Liver (tissue), 8 donors: ENCODE measurements at regions not wholly inside any gene's neighbourhood (a gene's known extent, or its start where the extent isn't known, plus 50 kb on each side); places are given as distances from the start of the nearest gene placed in this dataset.

Experiments
- DNase-seq: peaks from one replicate; pipeline ENCODE4 v3.0.0-alpha.2; 2017; ENCODE audit warnings: low spot score
- H3K27ac ChIP-seq, 2 donors: one replicate each; pipeline ENCODE4 v1.7.0; 2013; ENCODE audit warnings: inconsistent platforms in 2 of 2, low read length in 2 of 2, control low read depth in 1 of 2, low read depth in 1 of 2, mild to moderate bottlenecking in 1 of 2
- H3K27me3 ChIP-seq, 4 donors: one replicate each; pipeline versions ENCODE4 v1.6.1 to v1.7.0; 2013; ENCODE audit warnings: low read length in 3 of 4, inconsistent platforms in 1 of 4, mild to moderate bottlenecking in 1 of 4, moderate library complexity in 1 of 4; ENCODE audit not compliant: control insufficient read depth in 4 of 4, insufficient read depth in 4 of 4
- H3K36me3 ChIP-seq, 4 donors: one replicate each; pipeline versions ENCODE4 v1.6.1 to v1.7.0; 2013; ENCODE audit warnings: low read length in 3 of 4, mild to moderate bottlenecking in 3 of 4, low read depth in 1 of 4, moderate library complexity in 1 of 4; ENCODE audit not compliant: control insufficient read depth in 4 of 4, insufficient read depth in 3 of 4
- H3K4me1 ChIP-seq, 4 donors: one replicate each; pipeline versions ENCODE4 v1.6.1 to v1.7.0; 2013; ENCODE audit warnings: low read length in 3 of 4, mild to moderate bottlenecking in 3 of 4, moderate library complexity in 1 of 4; ENCODE audit not compliant: control insufficient read depth in 4 of 4, insufficient read depth in 4 of 4
- H3K4me3 ChIP-seq, 3 donors: one replicate each; pipeline versions ENCODE4 v1.6.1 to v1.7.0; 2013; ENCODE audit warnings: low read length in 3 of 3, control low read depth in 1 of 3, low read depth in 1 of 3, mild to moderate bottlenecking in 1 of 3
- H3K9ac ChIP-seq, 2 donors: one replicate each; pipeline ENCODE4 v1.7.0; 2013; ENCODE audit warnings: low read length in 2 of 2, mild to moderate bottlenecking in 2 of 2, moderate library complexity in 2 of 2, control low read depth in 1 of 2, low read depth in 1 of 2
- H3K9me3 ChIP-seq, 4 donors: one replicate each; pipeline versions ENCODE4 v1.6.1 to v1.7.0; 2013; ENCODE audit warnings: low read length in 3 of 4; ENCODE audit not compliant: control insufficient read depth in 4 of 4
- EGR1 ChIP-seq, 2 donors: IDR thresholded peaks; 2 replicates each; pipeline ENCODE4 v1.6.1; 2016 to 2018; ENCODE audit warnings: antibody characterized with exemption in 2 of 2, low read depth in 2 of 2
- FOXA1 ChIP-seq: IDR thresholded peaks from 2 replicates; pipeline ENCODE4 v1.6.1; 2016; ENCODE audit warnings: antibody characterized with exemption
- FOXA2 ChIP-seq: IDR thresholded peaks from 2 replicates; pipeline ENCODE4 v1.6.1; 2016; ENCODE audit warnings: antibody characterized with exemption
- GABPA ChIP-seq, 2 donors: IDR thresholded peaks in 1 of 2; conservative IDR thresholded peaks in 1 of 2; 2 replicates each; pipeline ENCODE4 v1.6.1; 2016; ENCODE audit warnings: antibody characterized with exemption in 2 of 2, mild to moderate bottlenecking in 1 of 2, moderate library complexity in 1 of 2
- HNF4A ChIP-seq, 2 donors: conservative IDR thresholded peaks; 2 replicates each; pipeline ENCODE4 v1.6.1; 2016; ENCODE audit warnings: antibody characterized with exemption in 2 of 2, mild to moderate bottlenecking in 2 of 2
- HNF4G ChIP-seq: IDR thresholded peaks from 2 replicates; pipeline ENCODE4 v1.6.1; 2016; ENCODE audit warnings: antibody characterized with exemption
- JUND ChIP-seq, 2 donors: IDR thresholded peaks; 2 replicates each; pipeline ENCODE4 v1.6.1; 2016; ENCODE audit warnings: antibody characterized with exemption in 2 of 2
- NR2F2 ChIP-seq: IDR thresholded peaks from 2 replicates; pipeline ENCODE4 v1.6.1; 2016; ENCODE audit warnings: antibody characterized with exemption
- RAD21 ChIP-seq, 2 donors: IDR thresholded peaks; 2 replicates each; pipeline ENCODE4 v1.6.1; 2016; ENCODE audit warnings: antibody characterized with exemption in 2 of 2, mild to moderate bottlenecking in 2 of 2
- RXRA ChIP-seq, 2 donors: IDR thresholded peaks; 2 replicates each; pipeline ENCODE4 v1.6.1; 2017 to 2018; ENCODE audit warnings: antibody characterized with exemption in 2 of 2, mild to moderate bottlenecking in 1 of 2
- SP1 ChIP-seq: IDR thresholded peaks from 2 replicates; pipeline ENCODE4 v1.6.1; 2018; ENCODE audit warnings: antibody characterized with exemption, mild to moderate bottlenecking
- TAF1 ChIP-seq: conservative IDR thresholded peaks from 2 replicates; pipeline ENCODE4 v1.6.1; 2016; ENCODE audit warnings: antibody characterized with exemption, mild to moderate bottlenecking
- YY1 ChIP-seq: IDR thresholded peaks from 2 replicates; pipeline ENCODE4 v1.6.1; 2016; ENCODE audit warnings: antibody characterized with exemption, mild to moderate bottlenecking
- WGBS: extraction: QIAGEN DNeasy Blood & Tissue Kit; methylation state at CpG from one replicate; pipeline ENCODE4 v1.1.7; 2013; 5-methylcytosine and 5-hydroxymethylcytosine counted together
- TF ChIP-seq, protein P1 (sequence below): IDR thresholded peaks from 2 replicates; pipeline ENCODE4 v1.6.1; 2016; ENCODE audit warnings: antibody characterized with exemption
- TF ChIP-seq, protein P2 (sequence below): IDR thresholded peaks from 2 replicates; pipeline ENCODE4 v1.6.1; 2016; ENCODE audit warnings: antibody characterized with exemption
- TF ChIP-seq, protein P3 (sequence below): fragments of 150-350 bp; IDR thresholded peaks from 2 replicates; pipeline ENCODE4 v1.5.1; 2017; ENCODE audit warnings: improper control_type of control experiment, low read depth, low read length; ENCODE audit not compliant: missing input control
- TF ChIP-seq, protein P4 (sequence below): IDR thresholded peaks from 2 replicates; pipeline ENCODE4 v1.6.1; 2016; ENCODE audit warnings: antibody characterized with exemption
- TF ChIP-seq, protein P5 (sequence below): IDR thresholded peaks from 2 replicates; pipeline ENCODE4 v1.6.1; 2016; ENCODE audit warnings: antibody characterized with exemption, mild to moderate bottlenecking
- donor health status: healthy.
- donor health status: healthy.
- donor health status: healthy.
- donor health status: healthy.
- donor health status: healthy.

DNA sequence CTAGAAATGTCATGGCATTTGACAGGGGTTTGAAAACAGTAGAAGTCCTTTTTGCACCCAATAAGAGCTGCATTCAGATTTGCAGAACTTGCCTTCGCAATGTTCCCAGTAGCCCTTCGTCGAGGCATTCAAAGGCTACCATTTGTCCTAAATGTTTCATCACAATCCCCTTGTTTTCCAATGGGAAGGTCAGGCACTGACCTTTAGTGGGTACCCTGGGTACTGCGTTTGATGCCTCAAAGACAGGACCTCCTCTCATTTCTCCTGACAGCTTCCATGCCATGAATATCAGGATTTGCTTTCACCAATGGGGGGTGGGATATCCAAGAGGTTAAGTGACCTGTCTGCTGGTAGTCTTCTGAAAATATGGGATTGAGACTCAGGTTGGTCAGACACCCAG lies 1063.1 kb downstream of the BCL11B start:
- H3K9me3 ChIP-seq: no peaks in the 10 kb centered on the region
- TF ChIP-seq EGR1 (IDR thresholded peaks at IDR 0.05; ENCODE audit: low read depth in 2 of 2) (no peak), HNF4G (no peak), HNF4A (conservative IDR thresholded peaks at IDR 0.05) (no peak), JUND (IDR thresholded peaks at IDR 0.05) (no peak), TAF1 (no peak), RXRA (IDR thresholded peaks at IDR 0.05) (no peak), FOXA2 (no peak), YY1 (no peak), RAD21 (IDR thresholded peaks at IDR 0.05) (no peak), SP1 (no peak), GABPA (IDR thresholded peaks at IDR 0.05 in 1 of 2, conservative IDR thresholded peaks at IDR 0.05 in 1 of 2) (no peak), FOXA1 (no peak), NR2F2 (no peak)
- TF ChIP-seq, protein P1, sequence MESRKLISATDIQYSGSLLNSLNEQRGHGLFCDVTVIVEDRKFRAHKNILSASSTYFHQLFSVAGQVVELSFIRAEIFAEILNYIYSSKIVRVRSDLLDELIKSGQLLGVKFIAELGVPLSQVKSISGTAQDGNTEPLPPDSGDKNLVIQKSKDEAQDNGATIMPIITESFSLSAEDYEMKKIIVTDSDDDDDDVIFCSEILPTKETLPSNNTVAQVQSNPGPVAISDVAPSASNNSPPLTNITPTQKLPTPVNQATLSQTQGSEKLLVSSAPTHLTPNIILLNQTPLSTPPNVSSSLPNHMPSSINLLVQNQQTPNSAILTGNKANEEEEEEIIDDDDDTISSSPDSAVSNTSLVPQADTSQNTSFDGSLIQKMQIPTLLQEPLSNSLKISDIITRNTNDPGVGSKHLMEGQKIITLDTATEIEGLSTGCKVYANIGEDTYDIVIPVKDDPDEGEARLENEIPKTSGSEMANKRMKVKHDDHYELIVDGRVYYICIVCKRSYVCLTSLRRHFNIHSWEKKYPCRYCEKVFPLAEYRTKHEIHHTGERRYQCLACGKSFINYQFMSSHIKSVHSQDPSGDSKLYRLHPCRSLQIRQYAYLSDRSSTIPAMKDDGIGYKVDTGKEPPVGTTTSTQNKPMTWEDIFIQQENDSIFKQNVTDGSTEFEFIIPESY: no peak
- TF ChIP-seq, protein P2, sequence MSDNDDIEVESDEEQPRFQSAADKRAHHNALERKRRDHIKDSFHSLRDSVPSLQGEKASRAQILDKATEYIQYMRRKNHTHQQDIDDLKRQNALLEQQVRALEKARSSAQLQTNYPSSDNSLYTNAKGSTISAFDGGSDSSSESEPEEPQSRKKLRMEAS: no peak
- TF ChIP-seq, protein P3, sequence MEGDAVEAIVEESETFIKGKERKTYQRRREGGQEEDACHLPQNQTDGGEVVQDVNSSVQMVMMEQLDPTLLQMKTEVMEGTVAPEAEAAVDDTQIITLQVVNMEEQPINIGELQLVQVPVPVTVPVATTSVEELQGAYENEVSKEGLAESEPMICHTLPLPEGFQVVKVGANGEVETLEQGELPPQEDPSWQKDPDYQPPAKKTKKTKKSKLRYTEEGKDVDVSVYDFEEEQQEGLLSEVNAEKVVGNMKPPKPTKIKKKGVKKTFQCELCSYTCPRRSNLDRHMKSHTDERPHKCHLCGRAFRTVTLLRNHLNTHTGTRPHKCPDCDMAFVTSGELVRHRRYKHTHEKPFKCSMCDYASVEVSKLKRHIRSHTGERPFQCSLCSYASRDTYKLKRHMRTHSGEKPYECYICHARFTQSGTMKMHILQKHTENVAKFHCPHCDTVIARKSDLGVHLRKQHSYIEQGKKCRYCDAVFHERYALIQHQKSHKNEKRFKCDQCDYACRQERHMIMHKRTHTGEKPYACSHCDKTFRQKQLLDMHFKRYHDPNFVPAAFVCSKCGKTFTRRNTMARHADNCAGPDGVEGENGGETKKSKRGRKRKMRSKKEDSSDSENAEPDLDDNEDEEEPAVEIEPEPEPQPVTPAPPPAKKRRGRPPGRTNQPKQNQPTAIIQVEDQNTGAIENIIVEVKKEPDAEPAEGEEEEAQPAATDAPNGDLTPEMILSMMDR: no peak
- TF ChIP-seq, protein P4, sequence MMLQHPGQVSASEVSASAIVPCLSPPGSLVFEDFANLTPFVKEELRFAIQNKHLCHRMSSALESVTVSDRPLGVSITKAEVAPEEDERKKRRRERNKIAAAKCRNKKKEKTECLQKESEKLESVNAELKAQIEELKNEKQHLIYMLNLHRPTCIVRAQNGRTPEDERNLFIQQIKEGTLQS: no peak
- TF ChIP-seq, protein P5, sequence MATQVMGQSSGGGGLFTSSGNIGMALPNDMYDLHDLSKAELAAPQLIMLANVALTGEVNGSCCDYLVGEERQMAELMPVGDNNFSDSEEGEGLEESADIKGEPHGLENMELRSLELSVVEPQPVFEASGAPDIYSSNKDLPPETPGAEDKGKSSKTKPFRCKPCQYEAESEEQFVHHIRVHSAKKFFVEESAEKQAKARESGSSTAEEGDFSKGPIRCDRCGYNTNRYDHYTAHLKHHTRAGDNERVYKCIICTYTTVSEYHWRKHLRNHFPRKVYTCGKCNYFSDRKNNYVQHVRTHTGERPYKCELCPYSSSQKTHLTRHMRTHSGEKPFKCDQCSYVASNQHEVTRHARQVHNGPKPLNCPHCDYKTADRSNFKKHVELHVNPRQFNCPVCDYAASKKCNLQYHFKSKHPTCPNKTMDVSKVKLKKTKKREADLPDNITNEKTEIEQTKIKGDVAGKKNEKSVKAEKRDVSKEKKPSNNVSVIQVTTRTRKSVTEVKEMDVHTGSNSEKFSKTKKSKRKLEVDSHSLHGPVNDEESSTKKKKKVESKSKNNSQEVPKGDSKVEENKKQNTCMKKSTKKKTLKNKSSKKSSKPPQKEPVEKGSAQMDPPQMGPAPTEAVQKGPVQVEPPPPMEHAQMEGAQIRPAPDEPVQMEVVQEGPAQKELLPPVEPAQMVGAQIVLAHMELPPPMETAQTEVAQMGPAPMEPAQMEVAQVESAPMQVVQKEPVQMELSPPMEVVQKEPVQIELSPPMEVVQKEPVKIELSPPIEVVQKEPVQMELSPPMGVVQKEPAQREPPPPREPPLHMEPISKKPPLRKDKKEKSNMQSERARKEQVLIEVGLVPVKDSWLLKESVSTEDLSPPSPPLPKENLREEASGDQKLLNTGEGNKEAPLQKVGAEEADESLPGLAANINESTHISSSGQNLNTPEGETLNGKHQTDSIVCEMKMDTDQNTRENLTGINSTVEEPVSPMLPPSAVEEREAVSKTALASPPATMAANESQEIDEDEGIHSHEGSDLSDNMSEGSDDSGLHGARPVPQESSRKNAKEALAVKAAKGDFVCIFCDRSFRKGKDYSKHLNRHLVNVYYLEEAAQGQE: no peak
- H3K27ac ChIP-seq: no peak overlapping the region
- H3K4me1 ChIP-seq: no peaks in the 10 kb centered on the region
- WGBS: 79% methylated on average over 4 of the region's 4 CpGs
- H3K9ac ChIP-seq: no peak overlapping the region
- H3K36me3 ChIP-seq: no peaks in the 10 kb centered on the region
- no peak for DNase-seq
- H3K27me3 ChIP-seq: no peaks in the 10 kb centered on the region
- H3K4me3 ChIP-seq: no peak overlapping the region
